ENCODE measurements at regions not wholly inside any gene's neighbourhood (a gene's known extent, or its start where the extent isn't known, plus 50 kb on each side); places are given as distances from the start of the nearest gene placed in this dataset.

GRCh38 chr4:164509951-164510350 is 244.0 kb upstream of the SMIM31 start:
- DNase-seq (ENCODE audit: low read depth) = no peak

GRCh38 chr4:164512124-164512523 is 241.8 kb upstream of the SMIM31 start:
- no peak for DNase-seq (ENCODE audit: low read depth)

- DNase-seq (ENCODE audit: low read depth) = no peak
Measured at GRCh38 chr4:164514765-164515164, 239.2 kb upstream of the SMIM31 start.

- no peak for DNase-seq (ENCODE audit: low read depth)
Measured at GRCh38 chr4:164524789-164525188, 229.1 kb upstream of the SMIM31 start.

GRCh38 chr4:164526933-164527583 is 226.9 kb upstream of the SMIM31 start:
- DNase-seq (ENCODE audit: low read depth) = no peak

GRCh38 chr4:164529058-164529457 is 224.9 kb upstream of the SMIM31 start:
- DNase-seq (ENCODE audit: low read depth) = no peak

GRCh38 chr4:164529486-164529885 is 224.4 kb upstream of the SMIM31 start:
- DNase-seq (ENCODE audit: low read depth) = no peak

- DNase-seq (ENCODE audit: low read depth) = no peak
Measured at GRCh38 chr4:164531336-164531735, 222.6 kb upstream of the SMIM31 start.

- peak; percentile 64 for DNase-seq (ENCODE audit: low read depth)
Measured at GRCh38 chr4:164536814-164537213, 217.1 kb upstream of the SMIM31 start.

GRCh38 chr4:164538097-164538496 is 215.8 kb upstream of the SMIM31 start:
- no peak for DNase-seq (ENCODE audit: low read depth)

GRCh38 chr4:164540987-164541386 is 212.9 kb upstream of the SMIM31 start:
- no peak for DNase-seq (ENCODE audit: low read depth)

GRCh38 chr4:164542431-164542830 is 211.5 kb upstream of the SMIM31 start:
- DNase-seq (ENCODE audit: low read depth) = no peak

- no peak for DNase-seq (ENCODE audit: low read depth)
Measured at GRCh38 chr4:164550989-164551712, 202.8 kb upstream of the SMIM31 start.

- no peak for DNase-seq (ENCODE audit: low read depth)
Measured at GRCh38 chr4:164551713-164552040, 202.3 kb upstream of the SMIM31 start.

- DNase-seq (ENCODE audit: low read depth) = peak; percentile 20
Measured at GRCh38 chr4:164571593-164572390, 182.1 kb upstream of the SMIM31 start.

GRCh38 chr4:164572877-164573279 is 181.1 kb upstream of the SMIM31 start:
- DNase-seq (ENCODE audit: low read depth) = peak; percentile 77

- no peak for DNase-seq (ENCODE audit: low read depth)
Measured at GRCh38 chr4:164575861-164576260, 178.1 kb upstream of the SMIM31 start.

- no peak for DNase-seq (ENCODE audit: low read depth)
Measured at GRCh38 chr4:164579270-164579942, 174.5 kb upstream of the SMIM31 start.

GRCh38 chr4:164591666-164592065 is 162.3 kb upstream of the SMIM31 start:
- no peak for DNase-seq (ENCODE audit: low read depth)

- DNase-seq (ENCODE audit: low read depth) = no peak
Measured at GRCh38 chr4:164595751-164596150, 158.2 kb upstream of the SMIM31 start.

GRCh38 chr4:164596318-164596878 is 157.5 kb upstream of the SMIM31 start:
- DNase-seq (ENCODE audit: low read depth) = no peak

GRCh38 chr4:164596927-164597326 is 157.0 kb upstream of the SMIM31 start:
- no peak for DNase-seq (ENCODE audit: low read depth)
